ENCODE measurements at regions not wholly inside any gene's neighbourhood (a gene's known extent, or its start where the extent isn't known, plus 50 kb on each side); places are given as distances from the start of the nearest gene placed in this dataset.

DNA sequence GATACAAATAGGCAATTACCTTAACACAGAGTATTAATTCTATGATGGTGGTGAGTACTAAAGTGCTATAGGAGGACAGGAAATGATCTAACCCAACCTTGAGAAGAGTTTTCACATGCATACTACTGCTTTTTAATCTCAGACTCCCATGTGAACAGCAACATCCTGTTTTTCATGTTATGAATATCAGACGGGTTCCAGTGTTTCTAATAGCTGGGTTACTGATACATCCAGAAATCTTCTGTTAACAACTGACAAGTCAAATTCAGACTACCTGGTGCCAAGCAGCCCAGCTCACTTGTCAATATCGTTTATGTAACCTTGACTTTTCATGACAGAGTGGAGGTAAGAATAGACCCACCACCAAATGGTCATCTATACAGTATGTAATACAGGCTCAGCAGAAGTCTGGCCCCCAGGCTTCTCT lies 220.2 kb upstream of the COL8A1 start:
- TF ChIP-seq POLR2A (IDR thresholded peaks at IDR 0.05; ENCODE audit: low read depth, low read length) (no peak), POLR2AphosphoS5 (IDR thresholded peaks at IDR 0.05; ENCODE audit: low read depth, low read length) (no peak), SPI1 (IDR thresholded peaks at IDR 0.05; ENCODE audit: low read depth, low read length) (no peak), TAF1 (IDR thresholded peaks at IDR 0.05; ENCODE audit: low read depth, low read length) (no peak), PAX5 (IDR thresholded peaks at IDR 0.05; ENCODE audit: insufficient read depth, low read length, severe bottlenecking) (no peak), POU2F2 (IDR thresholded peaks at IDR 0.05; ENCODE audit: low read depth, low read length) (0 out of 2 replicates have a peak, but pooled peaks have one; percentile 13)
